Fibroblast of lung (primary cell): ENCODE measurements at regions not wholly inside any gene's neighbourhood (a gene's known extent, or its start where the extent isn't known, plus 50 kb on each side); places are given as distances from the start of the nearest gene placed in this dataset.

Experiments
- EZH2 ChIP-seq: IDR thresholded peaks from 2 replicates; pipeline ENCODE4 v1.5.1; 2012; ENCODE audit warnings: low read length, control low read depth, mild to moderate bottlenecking; ENCODE audit errors: missing control alignments
- TF ChIP-seq, protein P1 (sequence below), 2 donors: IDR thresholded peaks in 1 of 2; conservative IDR thresholded peaks in 1 of 2; 1 replicate in 1 of 2; 2 replicates in 1 of 2; pipeline ENCODE4 v1.5.1; 2011 to 2012; ENCODE audit warnings: low read length in 2 of 2, control low read depth in 1 of 2, inconsistent platforms in 1 of 2, low read depth in 1 of 2, mild to moderate bottlenecking in 1 of 2

DNA sequence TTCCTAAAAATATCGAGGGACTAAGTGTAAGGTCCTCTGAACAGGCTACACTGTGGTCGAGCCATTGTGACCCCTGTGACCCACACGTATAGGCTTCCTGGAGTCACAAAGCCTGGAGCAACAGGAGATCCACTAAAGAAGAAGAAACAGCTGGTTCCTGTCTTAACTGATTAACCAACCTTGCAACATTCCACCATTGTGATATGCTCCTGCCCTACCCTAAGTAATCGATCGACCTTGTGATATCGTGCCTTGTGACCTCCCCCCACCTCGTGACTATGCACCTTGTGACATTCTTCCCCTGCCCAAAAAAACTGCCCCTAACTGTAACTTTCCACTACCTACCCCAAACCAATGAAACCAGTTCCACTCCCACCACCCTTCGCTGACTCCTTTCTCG lies 304.6 kb upstream of the FAM78B start:
- TF ChIP-seq, protein P1, sequence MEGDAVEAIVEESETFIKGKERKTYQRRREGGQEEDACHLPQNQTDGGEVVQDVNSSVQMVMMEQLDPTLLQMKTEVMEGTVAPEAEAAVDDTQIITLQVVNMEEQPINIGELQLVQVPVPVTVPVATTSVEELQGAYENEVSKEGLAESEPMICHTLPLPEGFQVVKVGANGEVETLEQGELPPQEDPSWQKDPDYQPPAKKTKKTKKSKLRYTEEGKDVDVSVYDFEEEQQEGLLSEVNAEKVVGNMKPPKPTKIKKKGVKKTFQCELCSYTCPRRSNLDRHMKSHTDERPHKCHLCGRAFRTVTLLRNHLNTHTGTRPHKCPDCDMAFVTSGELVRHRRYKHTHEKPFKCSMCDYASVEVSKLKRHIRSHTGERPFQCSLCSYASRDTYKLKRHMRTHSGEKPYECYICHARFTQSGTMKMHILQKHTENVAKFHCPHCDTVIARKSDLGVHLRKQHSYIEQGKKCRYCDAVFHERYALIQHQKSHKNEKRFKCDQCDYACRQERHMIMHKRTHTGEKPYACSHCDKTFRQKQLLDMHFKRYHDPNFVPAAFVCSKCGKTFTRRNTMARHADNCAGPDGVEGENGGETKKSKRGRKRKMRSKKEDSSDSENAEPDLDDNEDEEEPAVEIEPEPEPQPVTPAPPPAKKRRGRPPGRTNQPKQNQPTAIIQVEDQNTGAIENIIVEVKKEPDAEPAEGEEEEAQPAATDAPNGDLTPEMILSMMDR (conservative IDR thresholded peaks at IDR 0.05 in 1 of 2, IDR thresholded peaks at IDR 0.05 in 1 of 2; ENCODE audit: low read depth in 1 of 2, low read length in 2 of 2): no peak
- TF ChIP-seq EZH2: no peak
